Fibroblast of lung (primary cell): ENCODE measurements at regions not wholly inside any gene's neighbourhood (a gene's known extent, or its start where the extent isn't known, plus 50 kb on each side); places are given as distances from the start of the nearest gene placed in this dataset.

Source experiments
- EZH2 ChIP-seq: IDR thresholded peaks from 2 replicates; pipeline ENCODE4 v1.5.1; 2012; ENCODE audit warnings: low read length, control low read depth, mild to moderate bottlenecking; ENCODE audit errors: missing control alignments
- TF ChIP-seq, protein P1 (sequence below), 2 donors: IDR thresholded peaks in 1 of 2; conservative IDR thresholded peaks in 1 of 2; 1 replicate in 1 of 2; 2 replicates in 1 of 2; pipeline ENCODE4 v1.5.1; 2011 to 2012; ENCODE audit warnings: low read length in 2 of 2, control low read depth in 1 of 2, inconsistent platforms in 1 of 2, low read depth in 1 of 2, mild to moderate bottlenecking in 1 of 2

DNA sequence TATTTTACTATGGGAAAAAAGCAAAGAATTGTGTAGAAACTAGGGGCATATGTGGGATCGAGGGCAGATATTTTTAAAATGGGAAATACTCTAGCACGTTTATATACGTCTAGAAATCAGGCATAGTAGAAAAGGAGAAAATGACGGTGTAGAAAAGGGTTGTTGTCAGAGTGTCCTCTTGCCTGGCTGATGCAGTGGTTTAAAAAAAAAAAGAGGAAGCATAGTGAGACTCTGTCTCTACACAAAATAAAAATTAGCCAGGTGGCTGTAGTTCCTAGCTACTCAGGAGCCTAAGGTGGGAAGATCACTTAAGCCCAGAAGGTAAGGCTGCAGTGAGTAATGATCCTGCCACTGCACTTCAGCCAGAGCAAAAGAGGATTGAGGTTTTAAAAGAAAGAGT is 64.7 kb upstream of the LRRC7 start:
- TF ChIP-seq, protein P1, sequence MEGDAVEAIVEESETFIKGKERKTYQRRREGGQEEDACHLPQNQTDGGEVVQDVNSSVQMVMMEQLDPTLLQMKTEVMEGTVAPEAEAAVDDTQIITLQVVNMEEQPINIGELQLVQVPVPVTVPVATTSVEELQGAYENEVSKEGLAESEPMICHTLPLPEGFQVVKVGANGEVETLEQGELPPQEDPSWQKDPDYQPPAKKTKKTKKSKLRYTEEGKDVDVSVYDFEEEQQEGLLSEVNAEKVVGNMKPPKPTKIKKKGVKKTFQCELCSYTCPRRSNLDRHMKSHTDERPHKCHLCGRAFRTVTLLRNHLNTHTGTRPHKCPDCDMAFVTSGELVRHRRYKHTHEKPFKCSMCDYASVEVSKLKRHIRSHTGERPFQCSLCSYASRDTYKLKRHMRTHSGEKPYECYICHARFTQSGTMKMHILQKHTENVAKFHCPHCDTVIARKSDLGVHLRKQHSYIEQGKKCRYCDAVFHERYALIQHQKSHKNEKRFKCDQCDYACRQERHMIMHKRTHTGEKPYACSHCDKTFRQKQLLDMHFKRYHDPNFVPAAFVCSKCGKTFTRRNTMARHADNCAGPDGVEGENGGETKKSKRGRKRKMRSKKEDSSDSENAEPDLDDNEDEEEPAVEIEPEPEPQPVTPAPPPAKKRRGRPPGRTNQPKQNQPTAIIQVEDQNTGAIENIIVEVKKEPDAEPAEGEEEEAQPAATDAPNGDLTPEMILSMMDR (conservative IDR thresholded peaks at IDR 0.05 in 1 of 2, IDR thresholded peaks at IDR 0.05 in 1 of 2; ENCODE audit: low read depth in 1 of 2, low read length in 2 of 2), result no peak
- TF ChIP-seq EZH2, result no peak
